ENCODE measurements at regions not wholly inside any gene's neighbourhood (a gene's known extent, or its start where the extent isn't known, plus 50 kb on each side); places are given as distances from the start of the nearest gene placed in this dataset.

DNA sequence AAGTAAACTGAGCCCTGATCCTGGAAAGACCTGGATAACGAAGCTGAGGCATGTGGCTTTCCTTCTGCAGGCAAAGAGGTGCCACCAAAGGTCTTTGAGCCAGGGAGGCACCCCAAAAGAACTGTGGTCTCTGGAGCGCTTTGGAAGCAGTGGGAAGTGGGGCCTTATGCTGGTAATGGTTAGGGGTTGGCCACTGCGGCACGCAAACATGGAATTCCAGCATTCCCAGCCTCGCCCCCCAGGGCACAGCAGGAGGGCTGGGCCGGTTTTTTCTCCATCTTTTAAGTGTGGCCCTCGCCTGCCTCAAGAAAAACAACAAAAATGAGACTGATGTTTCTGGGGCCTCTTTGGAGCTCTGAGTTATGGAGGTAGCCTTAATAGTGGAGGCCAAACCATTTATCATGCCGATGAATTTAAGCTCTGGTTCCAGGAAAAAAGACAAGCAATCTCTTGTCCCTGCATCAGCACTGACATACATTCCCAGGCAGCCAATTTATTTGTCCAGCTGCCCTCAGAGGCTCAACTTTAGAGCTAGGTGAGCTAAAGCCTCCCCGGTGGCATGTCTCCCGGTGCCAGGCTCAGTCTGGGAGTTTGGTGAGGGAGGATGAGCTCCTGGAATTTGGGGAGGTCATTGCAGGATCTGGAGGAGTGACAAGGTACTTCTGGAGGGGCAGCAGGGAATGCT, 109.0 kb downstream of the TLE3 start:
- ATAC-seq (ENCODE audit: low FRiP score) (no peak), DNase-seq (ENCODE audit: low spot score) (no peak)
- TF ChIP-seq, protein P1, sequence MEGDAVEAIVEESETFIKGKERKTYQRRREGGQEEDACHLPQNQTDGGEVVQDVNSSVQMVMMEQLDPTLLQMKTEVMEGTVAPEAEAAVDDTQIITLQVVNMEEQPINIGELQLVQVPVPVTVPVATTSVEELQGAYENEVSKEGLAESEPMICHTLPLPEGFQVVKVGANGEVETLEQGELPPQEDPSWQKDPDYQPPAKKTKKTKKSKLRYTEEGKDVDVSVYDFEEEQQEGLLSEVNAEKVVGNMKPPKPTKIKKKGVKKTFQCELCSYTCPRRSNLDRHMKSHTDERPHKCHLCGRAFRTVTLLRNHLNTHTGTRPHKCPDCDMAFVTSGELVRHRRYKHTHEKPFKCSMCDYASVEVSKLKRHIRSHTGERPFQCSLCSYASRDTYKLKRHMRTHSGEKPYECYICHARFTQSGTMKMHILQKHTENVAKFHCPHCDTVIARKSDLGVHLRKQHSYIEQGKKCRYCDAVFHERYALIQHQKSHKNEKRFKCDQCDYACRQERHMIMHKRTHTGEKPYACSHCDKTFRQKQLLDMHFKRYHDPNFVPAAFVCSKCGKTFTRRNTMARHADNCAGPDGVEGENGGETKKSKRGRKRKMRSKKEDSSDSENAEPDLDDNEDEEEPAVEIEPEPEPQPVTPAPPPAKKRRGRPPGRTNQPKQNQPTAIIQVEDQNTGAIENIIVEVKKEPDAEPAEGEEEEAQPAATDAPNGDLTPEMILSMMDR (IDR thresholded peaks at IDR 0.05) = no peak

DNA sequence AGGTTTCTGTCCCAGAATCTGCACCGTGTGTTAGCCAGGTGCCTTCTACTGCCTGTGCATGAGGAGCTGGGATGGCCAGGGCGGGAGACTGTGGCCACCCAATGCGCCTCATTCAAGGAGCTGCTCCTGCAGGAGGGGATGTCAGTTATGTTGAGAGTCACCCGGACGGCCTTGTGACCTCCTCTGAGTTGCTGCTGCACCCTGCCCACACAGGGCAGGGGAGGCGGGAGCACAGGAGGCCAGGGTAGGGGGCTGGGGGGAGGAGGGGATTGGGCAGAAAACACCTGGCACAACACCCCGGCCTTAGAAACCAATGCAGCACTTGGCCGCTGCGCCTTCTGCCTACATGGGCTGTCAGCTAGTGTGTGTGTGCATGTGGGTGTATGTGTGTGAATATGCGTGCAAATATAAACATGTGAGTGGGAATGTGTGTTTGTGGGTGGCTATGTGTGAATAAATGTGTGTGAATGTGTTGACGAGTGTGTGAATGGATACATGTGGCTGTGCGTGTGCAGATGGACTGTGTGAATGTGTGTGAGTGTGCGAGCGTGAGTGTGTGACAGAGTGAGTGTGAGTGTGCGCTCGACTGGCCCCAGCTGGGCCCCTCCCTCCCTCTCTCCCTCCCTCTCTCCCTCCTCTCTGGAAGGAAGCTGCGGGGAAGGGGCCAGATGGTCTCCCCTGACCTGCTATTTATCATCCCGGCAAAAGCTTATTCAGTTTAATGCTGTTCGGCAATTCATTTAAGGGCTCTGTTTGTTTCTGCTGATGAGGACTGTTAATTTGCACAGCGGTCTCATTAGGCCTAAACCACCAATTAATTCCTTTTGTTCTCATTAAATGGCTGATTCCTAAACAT, 106.9 kb downstream of the TLE3 start:
- no peak for ATAC-seq (ENCODE audit: low FRiP score)
- TF ChIP-seq, protein P1 (IDR thresholded peaks at IDR 0.05) = no peak

DNA sequence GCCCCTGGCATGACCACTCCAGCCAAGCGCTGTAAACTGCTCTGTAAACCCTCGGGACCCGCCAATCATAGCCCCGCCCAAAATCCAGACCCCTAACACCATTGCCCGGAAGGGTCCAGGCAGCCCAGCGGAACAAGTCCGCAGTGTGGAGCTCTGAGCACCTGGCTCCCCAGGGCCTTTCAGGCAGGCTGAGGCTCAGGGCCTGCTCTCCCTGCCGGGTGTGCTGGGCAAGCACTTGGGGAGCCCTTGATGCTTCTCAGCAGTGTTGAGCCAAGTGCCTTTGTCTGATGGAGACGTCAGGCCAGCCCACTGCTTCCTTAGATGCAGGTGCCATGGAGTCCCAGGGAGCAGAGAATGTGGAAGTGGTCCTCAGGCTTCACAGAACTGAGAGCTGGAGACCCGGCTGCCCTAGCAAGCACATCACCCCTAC, 106.2 kb downstream of the TLE3 start:
- ATAC-seq (ENCODE audit: low FRiP score) = no peak
- no peak for DNase-seq (ENCODE audit: low spot score)
- TF ChIP-seq, protein P1 (IDR thresholded peaks at IDR 0.05) = no peak

More for the DNA sequence above, 106.9 kb downstream of the TLE3 start:
- DNase-seq (ENCODE audit: low spot score) = no peak

DNA sequence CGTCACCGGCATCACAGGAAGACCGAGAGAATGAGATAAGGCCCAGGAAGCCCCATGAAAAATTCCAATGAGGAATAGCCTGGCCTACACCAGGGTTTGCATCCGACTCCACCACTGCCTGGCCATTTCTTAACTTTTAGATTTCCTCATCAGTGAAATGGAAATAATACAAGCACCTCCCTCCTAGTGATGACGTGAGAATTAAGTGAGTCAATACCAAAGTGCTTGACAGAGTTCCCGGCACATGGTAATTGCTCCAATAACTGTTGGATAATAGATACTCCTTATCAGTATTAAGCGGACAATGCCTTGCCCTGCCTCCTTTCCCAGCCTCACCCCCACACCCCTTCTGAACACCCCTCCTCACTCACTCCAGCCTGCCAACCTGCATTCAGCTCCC, 105.4 kb downstream of the TLE3 start:
- ATAC-seq (ENCODE audit: low FRiP score) = no peak
- no peak for DNase-seq (ENCODE audit: low spot score)
- TF ChIP-seq, protein P1 (IDR thresholded peaks at IDR 0.05) = no peak

DNA sequence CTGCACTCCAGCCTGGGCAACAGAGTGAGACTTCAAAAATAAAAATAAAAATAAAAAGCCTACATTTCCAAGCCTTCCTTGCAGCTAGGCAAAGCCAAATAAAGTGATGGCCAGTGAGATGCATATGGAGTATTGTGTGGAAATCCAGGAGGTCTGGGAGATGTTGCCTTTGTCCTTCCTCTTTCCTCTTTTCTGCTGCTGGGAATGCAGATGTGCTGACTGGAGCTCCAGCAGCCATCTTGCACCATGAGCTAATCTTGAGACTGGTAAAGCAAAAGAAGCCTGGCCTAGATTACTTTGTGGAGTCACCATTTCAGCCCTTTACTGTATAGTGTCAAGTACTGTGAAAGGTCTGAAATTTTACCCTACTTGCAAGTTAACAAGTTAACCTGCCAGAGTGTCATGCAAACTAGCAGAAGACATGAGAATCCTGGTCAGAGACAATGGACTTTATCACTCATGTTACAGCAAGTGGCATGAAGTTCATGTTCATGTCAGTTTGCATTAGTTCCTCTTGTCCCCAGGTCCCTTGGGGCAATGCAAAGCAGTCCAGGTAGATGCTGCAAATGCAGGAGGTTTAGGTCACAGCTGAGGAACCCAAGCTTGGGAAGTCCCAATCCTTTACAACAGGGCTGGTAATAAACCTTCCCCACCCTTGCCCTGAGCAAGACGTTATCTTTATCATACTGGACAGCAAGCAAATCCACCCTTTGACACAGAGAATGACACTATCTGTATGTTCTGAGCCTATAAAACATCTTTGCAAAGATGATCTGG, 103.1 kb downstream of the TLE3 start:
- ATAC-seq (ENCODE audit: low FRiP score) = no peak

DNA sequence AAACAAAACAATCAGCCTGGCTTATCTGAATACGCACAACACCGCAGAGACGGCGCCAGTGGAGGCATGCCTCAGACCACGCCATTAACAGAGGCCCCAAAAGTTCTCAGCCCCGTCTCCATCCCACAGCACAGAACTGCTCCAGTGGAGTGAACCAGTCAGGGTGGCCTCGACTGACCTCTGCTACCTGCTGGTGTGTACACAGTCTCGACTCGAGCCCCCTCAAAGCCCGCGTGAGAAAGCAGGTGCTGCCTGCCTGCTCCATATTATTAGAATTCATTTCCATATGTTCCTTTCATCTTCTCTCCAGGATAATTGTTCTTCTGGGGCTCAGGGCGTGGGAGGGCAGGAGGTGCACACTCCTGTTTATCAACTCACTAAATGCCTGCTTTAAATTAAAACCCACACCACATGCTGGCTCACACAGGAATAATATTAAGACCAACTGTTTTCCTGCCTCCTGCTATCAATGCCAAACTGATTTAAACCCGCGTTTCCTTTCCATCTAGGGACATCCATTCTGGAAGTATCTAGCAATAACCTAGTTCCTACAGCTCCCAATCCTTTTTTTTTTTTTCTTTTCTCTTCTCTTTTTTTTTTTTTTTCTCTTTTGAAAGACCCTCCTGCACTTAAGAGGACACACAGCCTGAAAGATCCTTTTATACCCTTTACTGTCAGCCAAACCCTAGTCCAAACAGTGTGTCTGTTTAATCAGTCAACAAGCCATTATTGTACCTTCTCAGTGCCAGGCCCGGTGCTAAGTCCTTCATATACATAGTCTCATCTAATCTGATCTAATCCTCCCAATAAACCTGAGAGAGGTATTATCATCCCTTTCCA, 101.2 kb downstream of the TLE3 start:
- DNase-seq (ENCODE audit: low spot score) (no peak), ATAC-seq (ENCODE audit: low FRiP score) (no peak)
- TF ChIP-seq, protein P1 (IDR thresholded peaks at IDR 0.05) = no peak

More for the DNA sequence above, 103.1 kb downstream of the TLE3 start:
- TF ChIP-seq, protein P1 (IDR thresholded peaks at IDR 0.05) = no peak
- no peak for DNase-seq (ENCODE audit: low spot score)
